Upper lobe of left lung (tissue), 6 donors: ENCODE measurements at regions not wholly inside any gene's neighbourhood (a gene's known extent, or its start where the extent isn't known, plus 50 kb on each side); places are given as distances from the start of the nearest gene placed in this dataset.

Source experiments
- ATAC-seq, 2 donors: fragments of 200-7000 bp; cut with Tn5 transposase; one replicate each; pipeline ENCODE4 v1.9.1; 2022; ENCODE audit warnings: mild to moderate bottlenecking in 2 of 2, moderate library complexity in 2 of 2; ENCODE audit not compliant: low FRiP score in 2 of 2
- DNase-seq, 2 donors: peaks; one replicate each; pipeline ENCODE4 v3.0.0-alpha.2; 2019 to 2020
- H3K27ac ChIP-seq, 4 donors: fragments of 200-600 bp; sonication (generic); one replicate each; pipeline ENCODE4 v1.5.1; 2016 to 2019
- H3K27me3 ChIP-seq, 4 donors: fragments of 200-600 bp; sonication (generic); one replicate each; pipeline ENCODE4 v1.5.1; 2017 to 2019
- H3K36me3 ChIP-seq, 4 donors: fragments of 200-600 bp; sonication (generic); one replicate each; pipeline ENCODE4 v1.5.1; 2016 to 2019
- H3K4me1 ChIP-seq, 4 donors: fragments of 200-600 bp; sonication (generic); one replicate each; pipeline ENCODE4 v1.5.1; 2018 to 2019
- H3K4me3 ChIP-seq, 4 donors: fragments of 200-600 bp; sonication (generic); one replicate each; pipeline ENCODE4 v1.5.1; 2017 to 2019; ENCODE audit warnings: mild to moderate bottlenecking in 2 of 4, moderate library complexity in 1 of 4
- H3K9me3 ChIP-seq, 4 donors: fragments of 200-600 bp; sonication (generic); one replicate each; pipeline ENCODE4 v1.5.1; 2018 to 2019
- EP300 ChIP-seq, 4 donors: sonication (generic); formaldehyde crosslinking; IDR thresholded peaks; one replicate each; pipeline ENCODE4 v1.5.1; 2017; ENCODE audit warnings: antibody characterized with exemption in 4 of 4, control low read depth in 2 of 4
- POLR2A ChIP-seq, 4 donors: fragments of 450-650 bp; IDR thresholded peaks; one replicate each; pipeline ENCODE4 v1.5.1; 2016 to 2017; ENCODE audit warnings: antibody characterized with exemption in 4 of 4, mild to moderate bottlenecking in 2 of 4
- POLR2AphosphoS5 ChIP-seq, 2 donors: sonication (generic); formaldehyde crosslinking; IDR thresholded peaks; one replicate each; pipeline ENCODE4 v1.5.1; 2017; ENCODE audit warnings: antibody characterized with exemption in 2 of 2
- WGBS, 2 donors: methylation state at CpG; one replicate each; pipeline ENCODE4 v1.1.5; 2017 to 2018; 5-methylcytosine and 5-hydroxymethylcytosine counted together
- TF ChIP-seq, protein P1 (sequence below), 6 experiments: fragments of 450-650 bp in 4 of 6; fragments of 200-600 bp in 2 of 6; sonication (generic) in 2 of 6; IDR thresholded peaks; one replicate each; pipeline ENCODE4 v1.5.1; 2016 to 2019; ENCODE audit warnings: antibody characterized with exemption in 6 of 6
- donor health status: DM: no; HTN: no; CAD: no; lungs with moderate emphysema.
- donor health status: DM: no; HTN: yes; CAD: no; lungs with severe emphysema.

DNA sequence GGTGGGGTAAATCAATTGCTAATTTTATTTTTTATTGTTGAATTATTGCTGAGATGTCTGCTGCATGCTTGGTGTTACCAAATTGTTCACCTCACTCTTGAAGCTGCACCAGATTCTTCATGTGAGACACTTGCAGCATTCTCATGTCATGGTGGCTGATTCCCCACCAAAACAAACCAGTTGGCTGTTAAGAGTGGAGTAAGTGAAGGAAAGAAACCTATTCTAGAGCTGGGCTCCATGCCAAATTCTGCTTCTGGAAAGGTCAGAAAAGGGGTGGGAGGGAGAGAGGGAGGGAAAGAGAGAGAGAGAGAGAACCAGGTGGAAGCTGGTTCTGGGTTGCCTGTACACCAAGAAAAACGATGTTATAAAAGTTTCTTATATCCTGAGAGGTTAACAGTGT lies 317.5 kb upstream of the THRB start:
- H3K27me3 ChIP-seq: no peaks in the 10 kb centered on the region
- no peak overlapping the region for H3K4me3 ChIP-seq
- no peak for ATAC-seq
- 52 to 69% methylated on average over 1 of the region's 1 CpG for WGBS, 2 donors
- no peaks in the 10 kb centered on the region for H3K9me3 ChIP-seq
- no peaks in the 10 kb centered on the region for H3K4me1 ChIP-seq
- no peak overlapping the region for H3K27ac ChIP-seq
- TF ChIP-seq POLR2A (IDR thresholded peaks at IDR 0.05) (no peak), POLR2AphosphoS5 (IDR thresholded peaks at IDR 0.05) (no peak), EP300 (IDR thresholded peaks at IDR 0.05) (no peak)
- TF ChIP-seq, protein P1, sequence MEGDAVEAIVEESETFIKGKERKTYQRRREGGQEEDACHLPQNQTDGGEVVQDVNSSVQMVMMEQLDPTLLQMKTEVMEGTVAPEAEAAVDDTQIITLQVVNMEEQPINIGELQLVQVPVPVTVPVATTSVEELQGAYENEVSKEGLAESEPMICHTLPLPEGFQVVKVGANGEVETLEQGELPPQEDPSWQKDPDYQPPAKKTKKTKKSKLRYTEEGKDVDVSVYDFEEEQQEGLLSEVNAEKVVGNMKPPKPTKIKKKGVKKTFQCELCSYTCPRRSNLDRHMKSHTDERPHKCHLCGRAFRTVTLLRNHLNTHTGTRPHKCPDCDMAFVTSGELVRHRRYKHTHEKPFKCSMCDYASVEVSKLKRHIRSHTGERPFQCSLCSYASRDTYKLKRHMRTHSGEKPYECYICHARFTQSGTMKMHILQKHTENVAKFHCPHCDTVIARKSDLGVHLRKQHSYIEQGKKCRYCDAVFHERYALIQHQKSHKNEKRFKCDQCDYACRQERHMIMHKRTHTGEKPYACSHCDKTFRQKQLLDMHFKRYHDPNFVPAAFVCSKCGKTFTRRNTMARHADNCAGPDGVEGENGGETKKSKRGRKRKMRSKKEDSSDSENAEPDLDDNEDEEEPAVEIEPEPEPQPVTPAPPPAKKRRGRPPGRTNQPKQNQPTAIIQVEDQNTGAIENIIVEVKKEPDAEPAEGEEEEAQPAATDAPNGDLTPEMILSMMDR (IDR thresholded peaks at IDR 0.05): no peak
- H3K36me3 ChIP-seq: no peaks in the 10 kb centered on the region
- no peak for DNase-seq

DNA sequence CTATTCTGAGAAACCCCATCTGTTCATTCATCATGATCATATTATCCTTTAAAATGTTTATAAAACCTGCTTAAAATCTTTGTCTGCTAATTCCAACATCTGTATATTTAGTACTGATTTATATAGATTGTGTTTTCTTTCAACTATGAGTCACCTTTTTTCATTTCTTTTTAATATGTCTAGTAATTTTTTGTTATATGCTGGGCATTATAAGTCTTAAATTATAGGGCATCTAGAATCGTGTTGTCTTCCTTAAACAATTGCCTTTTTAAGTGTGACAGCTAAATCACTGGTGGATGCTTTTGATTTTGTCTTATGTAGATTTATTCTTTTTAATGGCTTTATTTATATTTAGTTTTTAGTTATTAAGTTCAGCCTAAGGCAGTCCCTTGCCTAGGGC lies 323.4 kb upstream of the THRB start:
- Histone ChIP-seq H3K27ac (no peak overlapping the region), H3K36me3 (no peaks in the 10 kb centered on the region), H3K27me3 (no peaks in the 10 kb centered on the region), H3K9me3 (peaks cover 0 to 5% (median 0%) of the 10 kb centered on the region in 4 donors), H3K4me1 (no peaks in the 10 kb centered on the region), H3K4me3 (no peak overlapping the region)
- DNase-seq (no peak), ATAC-seq (no peak)
- TF ChIP-seq EP300 (IDR thresholded peaks at IDR 0.05) (no peak), POLR2AphosphoS5 (IDR thresholded peaks at IDR 0.05) (no peak), POLR2A (IDR thresholded peaks at IDR 0.05) (no peak)
- TF ChIP-seq, protein P1 (IDR thresholded peaks at IDR 0.05): no peak
- WGBS, 2 donors: 85 to 88% methylated on average over 1 of the region's 1 CpG

DNA sequence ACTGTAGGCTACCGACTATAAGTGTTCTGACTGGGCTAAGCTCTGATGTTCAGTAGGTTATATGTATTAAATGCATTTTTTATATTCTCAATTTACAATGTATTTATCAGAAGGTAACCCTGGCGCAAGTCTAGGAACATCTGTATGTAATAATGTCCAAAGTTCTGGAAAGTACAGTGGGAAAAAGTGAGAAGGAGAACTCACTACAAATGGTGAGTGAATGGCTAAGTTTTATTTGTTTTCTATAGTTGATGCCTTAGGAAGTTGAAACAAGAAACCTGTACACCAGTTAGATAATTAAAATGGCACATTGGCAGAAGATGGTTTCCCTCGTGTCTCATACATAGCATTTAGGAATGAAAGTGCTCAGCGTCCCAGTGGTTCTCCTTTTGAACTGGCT lies 333.4 kb upstream of the THRB start:
- H3K36me3 ChIP-seq: no peaks in the 10 kb centered on the region
- 73 to 86% methylated on average over 4 of the region's 4 CpGs for WGBS, 2 donors
- no peak overlapping the region for H3K4me3 ChIP-seq
- TF ChIP-seq POLR2A (IDR thresholded peaks at IDR 0.05) (no peak), EP300 (IDR thresholded peaks at IDR 0.05) (no peak), POLR2AphosphoS5 (IDR thresholded peaks at IDR 0.05) (no peak)
- TF ChIP-seq, protein P1 (IDR thresholded peaks at IDR 0.05): no peak
- H3K27ac ChIP-seq: no peak overlapping the region
- H3K27me3 ChIP-seq: peaks cover 0 to 4% (median 0%) of the 10 kb centered on the region in 4 donors
- peaks cover 12 to 23% (median 14%) of the 10 kb centered on the region in 4 donors for H3K4me1 ChIP-seq
- no peaks in the 10 kb centered on the region for H3K9me3 ChIP-seq
- DNase-seq (no peak), ATAC-seq (no peak)

DNA sequence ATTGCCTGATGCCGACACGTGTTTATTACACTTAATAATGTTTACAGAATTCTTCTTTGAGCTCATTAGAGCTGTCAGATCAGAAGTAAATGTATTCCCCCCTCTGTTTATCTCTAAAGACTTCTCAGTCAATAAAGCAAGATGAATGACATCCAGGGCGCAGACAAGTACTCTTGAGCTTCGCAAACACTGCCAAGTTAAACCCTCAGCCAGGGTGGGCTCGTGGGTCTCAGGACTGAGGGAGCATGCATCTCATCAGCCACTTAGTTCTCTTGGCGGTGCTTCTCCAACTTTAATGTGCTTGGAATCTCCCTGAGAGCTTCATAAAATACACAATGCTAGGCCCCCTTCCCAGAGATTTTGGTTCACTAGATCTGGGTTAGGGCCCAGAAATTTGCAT lies 333.9 kb upstream of the THRB start:
- ATAC-seq (no peak), DNase-seq (no peak)
- 29 to 34% methylated on average over 6 of the region's 6 CpGs for WGBS, 2 donors
- Histone ChIP-seq H3K4me3 (peak overlapping the region in 3 of 4 donors; percentile 49 to 58 (median 57)), H3K27ac (no peak overlapping the region), H3K4me1 (peaks cover 12 to 23% (median 14%) of the 10 kb centered on the region in 4 donors), H3K36me3 (no peaks in the 10 kb centered on the region), H3K27me3 (peaks cover 0 to 4% (median 0%) of the 10 kb centered on the region in 4 donors), H3K9me3 (no peaks in the 10 kb centered on the region)
- TF ChIP-seq, protein P1 (IDR thresholded peaks at IDR 0.05): no peak
- TF ChIP-seq EP300 (IDR thresholded peaks at IDR 0.05) (no peak), POLR2AphosphoS5 (IDR thresholded peaks at IDR 0.05) (no peak)

DNA sequence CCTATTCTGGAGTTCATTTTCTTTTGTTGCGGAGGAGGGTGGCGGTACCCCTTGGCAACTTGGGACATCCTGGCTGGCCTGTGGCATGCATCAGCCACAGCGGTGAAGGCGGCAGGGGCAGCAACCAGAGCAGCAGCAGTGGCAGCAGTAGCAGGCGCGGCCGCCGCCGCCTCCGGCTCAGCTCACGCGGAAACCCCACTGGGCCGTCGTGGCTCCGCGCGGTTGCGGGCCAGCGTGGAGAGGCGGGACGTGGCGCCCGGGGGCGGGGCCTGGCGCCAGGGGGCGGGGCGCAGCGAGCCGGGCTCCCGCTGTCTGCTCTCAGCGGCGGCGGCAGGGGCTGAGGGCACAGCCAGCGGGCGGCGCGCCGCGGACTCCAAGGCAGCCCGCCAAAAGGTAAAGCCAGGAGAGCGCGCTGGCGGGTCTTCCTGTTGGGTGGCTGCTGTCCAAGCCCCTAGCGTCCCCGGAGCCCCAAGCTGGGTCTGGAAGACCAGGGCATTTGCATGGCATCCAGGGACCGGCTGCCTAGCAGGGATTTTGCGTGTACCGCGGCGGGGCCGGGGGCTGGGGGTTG lies 334.4 kb upstream of the THRB start:
- H3K27me3 ChIP-seq: peaks cover 0 to 4% (median 0%) of the 10 kb centered on the region in 4 donors
- 5 to 19% methylated on average over 2 to 38 of the region's 51 CpGs for WGBS, 2 donors
- ATAC-seq (peak; percentile 61 to 86), DNase-seq (peak; percentile 41 to 92)
- no peak overlapping the region for H3K27ac ChIP-seq
- TF ChIP-seq EP300 (IDR thresholded peaks at IDR 0.05) (no peak), POLR2A (IDR thresholded peaks at IDR 0.05) (no peak), POLR2AphosphoS5 (IDR thresholded peaks at IDR 0.05) (no peak)
- TF ChIP-seq, protein P1 (IDR thresholded peaks at IDR 0.05): no peak
- peak overlapping the region; percentile 44 to 58 (median 53) for H3K4me3 ChIP-seq
- H3K9me3 ChIP-seq: no peaks in the 10 kb centered on the region
- H3K36me3 ChIP-seq: no peaks in the 10 kb centered on the region
- H3K4me1 ChIP-seq: peaks cover 12 to 23% (median 14%) of the 10 kb centered on the region in 4 donors
